ENCODE measurements at regions not wholly inside any gene's neighbourhood (a gene's known extent, or its start where the extent isn't known, plus 50 kb on each side); places are given as distances from the start of the nearest gene placed in this dataset.
"Not testable (repeated sequence)": the region's sequence is repeated elsewhere in the genome, so short reads cannot be mapped to it uniquely, and the experiment has no call there.

DNA sequence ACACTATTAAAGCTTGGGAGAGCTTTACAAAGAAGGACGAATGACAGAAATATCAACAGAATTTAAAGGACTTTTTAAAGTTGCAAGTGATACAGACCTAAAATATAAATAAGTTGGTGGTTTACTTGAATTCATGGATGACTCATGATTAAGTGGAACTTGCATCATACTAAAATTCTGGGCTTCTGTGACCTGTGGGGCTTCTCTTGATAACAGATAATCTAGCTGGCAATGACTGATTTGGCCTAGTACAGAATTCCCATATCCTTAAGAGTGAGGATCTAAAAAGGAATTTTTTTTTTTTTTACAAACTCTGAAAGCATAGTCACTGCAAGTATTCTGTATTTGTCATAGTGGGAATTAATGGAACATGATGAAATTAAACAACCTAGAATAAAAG lies 543.7 kb upstream of the SGCD start:
- DNase-seq = no peak

DNA sequence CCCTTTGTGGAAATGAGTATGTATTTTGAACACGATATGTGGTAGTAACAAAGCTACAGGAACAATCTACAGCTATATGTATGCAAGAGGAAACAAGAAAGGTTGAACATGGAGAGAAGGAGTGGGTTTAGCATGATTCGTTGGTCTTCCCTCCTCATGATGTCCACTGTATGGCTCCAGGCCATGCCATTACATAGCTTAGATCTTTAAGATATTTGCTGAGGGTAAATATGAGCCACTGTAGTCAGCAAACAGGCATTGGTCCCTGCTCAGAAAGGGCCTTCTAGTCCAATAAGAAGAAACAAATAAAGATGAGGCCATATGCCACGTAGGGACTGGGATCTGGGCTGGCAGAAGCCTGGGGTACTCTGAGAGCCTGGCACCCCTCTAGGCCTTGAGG lies 543.2 kb upstream of the SGCD start:
- DNase-seq = no peak

DNA sequence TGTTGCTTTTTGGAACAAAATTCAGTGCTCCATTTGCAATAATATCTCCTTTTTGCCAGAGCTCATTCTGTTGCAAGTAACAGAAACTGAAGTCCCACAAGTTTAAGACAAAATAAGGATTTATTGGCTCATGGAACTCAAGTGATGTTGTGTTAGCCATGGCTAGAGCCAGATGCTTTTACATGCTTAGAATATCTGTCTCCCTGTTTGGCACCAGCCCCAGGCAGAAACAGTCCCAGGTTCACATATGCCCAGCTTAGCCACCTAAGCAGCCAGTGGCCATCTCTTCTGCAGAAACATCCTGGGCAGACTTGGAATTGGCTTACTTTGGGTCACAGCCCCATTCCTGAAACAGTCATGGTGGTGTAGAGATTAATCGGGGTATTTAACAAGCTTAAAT lies 540.9 kb upstream of the SGCD start:
- DNase-seq = no peak

DNA sequence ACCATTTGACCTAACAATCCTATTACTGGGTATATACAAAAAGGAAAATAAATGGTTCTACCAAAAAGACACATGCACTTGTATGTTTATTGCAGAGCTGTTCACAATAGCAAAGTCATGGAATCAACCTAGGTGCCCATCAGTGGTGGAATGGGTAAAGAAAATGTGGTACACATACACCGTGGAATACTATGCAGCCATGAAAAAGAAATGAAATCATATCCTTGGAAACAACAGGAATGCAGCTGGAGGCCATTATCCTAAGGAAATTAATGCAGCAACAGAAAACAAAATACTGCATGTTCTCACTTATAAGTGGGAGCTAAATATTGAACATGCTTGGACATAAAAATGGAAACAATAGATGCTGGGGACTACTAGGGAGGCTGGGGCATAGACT lies 534.1 kb upstream of the SGCD start:
- no peak for DNase-seq

DNA sequence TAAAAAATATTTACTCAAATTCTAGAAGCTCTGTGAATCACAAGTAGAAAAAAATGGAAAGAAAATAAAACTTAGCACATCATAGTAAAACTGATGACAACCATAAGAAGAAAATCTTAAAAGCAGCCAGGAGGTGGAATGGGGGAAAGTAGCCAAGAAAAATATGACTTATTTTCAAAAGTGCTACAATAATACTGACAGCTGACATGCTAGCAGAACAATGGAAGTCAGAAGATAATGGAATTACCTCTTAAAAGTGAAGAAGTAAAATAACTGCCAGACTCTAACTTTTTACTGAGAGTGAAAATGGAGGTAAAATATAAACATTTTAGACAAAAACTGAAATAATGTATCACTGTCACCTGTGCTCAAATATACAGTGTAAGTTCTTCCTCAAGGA lies 532.2 kb upstream of the SGCD start:
- no peak for DNase-seq

DNA sequence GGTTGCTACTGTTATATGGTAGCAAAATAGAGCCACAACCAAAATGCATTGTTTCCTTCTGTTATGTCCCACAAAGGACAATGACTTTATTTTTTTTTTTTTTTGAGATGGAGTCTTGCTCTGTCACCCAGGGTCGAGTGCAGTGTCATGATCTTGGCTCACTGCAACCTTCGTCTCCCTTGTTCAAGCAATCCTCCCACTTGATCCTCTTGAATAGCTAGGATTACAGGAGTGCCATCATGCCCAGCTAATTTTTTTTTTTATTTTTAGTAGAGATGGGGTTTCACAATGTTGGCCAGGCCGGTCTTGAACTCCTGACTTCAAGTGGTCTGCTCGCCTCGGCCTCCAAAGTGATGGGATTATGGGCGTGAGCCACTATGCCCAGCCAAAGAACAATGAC lies 527.7 kb upstream of the SGCD start:
- DNase-seq = no peak

DNA sequence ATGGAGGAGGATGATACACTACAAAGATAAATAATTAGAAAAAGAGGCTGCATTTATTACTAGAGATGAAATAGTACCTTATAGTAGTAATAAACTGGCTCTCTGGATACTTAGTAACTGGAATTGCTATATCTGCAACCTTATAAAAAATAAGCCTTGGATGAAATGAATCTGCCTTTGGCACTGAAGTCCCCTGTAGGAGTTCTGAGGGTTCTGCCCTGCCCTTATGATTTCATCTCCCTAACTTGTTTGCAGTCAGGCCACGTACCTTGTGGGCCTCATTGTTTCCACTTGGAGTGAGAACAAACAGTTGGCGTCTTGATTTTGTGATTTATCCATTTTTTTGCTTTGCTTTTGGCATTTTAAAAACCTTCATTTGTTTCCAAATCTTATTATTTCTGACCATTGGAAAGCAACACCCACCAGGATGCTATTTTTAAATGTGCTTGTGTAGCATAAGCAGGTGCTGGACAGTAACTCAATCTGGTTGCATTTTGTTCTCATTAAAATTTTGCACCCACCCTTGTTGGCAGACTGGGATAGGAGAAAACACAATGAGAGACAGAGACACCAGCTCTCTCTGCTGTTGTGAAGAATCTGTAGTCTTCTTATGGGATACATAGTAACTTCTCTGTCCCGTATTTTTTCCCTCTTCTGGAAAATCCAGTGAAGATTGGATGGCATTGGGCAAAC lies 518.9 kb upstream of the SGCD start:
- DNase-seq = no peak

DNA sequence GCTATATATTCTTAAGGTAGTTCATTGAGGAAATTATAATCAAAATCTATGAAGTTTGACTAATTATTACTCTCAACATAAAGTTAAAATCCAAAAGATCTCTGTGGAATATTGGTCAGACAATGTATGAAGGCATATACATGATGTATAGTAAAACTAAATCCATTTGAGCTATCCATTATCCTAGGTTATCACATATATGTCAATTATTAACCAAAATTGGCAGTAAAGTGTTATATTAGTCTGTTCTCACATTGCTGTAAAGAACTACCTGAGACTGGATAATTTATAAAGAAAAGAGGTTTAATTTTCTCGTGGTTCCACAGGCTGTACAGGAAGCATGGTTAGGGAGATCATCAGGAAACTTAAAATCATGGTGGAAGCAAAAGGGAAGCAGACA lies 511.7 kb upstream of the SGCD start:
- no peak for DNase-seq

DNA sequence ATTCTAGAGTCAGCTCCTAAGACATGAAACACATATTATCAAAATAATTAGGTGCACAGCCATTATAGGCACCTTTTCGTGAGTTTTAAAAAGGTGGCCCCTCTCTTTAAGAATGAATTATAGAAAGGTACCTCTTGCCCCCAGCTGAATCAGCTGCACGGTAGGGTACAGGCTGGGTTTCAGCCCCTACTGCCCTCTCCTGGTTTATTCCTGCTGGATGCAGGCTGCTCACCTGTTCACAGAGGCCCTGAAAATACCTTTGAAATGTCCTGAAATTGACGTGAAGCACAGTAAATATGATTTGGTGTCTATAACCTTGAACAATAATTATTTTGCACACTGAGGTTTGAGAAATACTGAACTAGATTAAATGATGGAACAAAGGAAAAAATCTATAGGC lies 504.8 kb upstream of the SGCD start:
- DNase-seq = no peak

DNA sequence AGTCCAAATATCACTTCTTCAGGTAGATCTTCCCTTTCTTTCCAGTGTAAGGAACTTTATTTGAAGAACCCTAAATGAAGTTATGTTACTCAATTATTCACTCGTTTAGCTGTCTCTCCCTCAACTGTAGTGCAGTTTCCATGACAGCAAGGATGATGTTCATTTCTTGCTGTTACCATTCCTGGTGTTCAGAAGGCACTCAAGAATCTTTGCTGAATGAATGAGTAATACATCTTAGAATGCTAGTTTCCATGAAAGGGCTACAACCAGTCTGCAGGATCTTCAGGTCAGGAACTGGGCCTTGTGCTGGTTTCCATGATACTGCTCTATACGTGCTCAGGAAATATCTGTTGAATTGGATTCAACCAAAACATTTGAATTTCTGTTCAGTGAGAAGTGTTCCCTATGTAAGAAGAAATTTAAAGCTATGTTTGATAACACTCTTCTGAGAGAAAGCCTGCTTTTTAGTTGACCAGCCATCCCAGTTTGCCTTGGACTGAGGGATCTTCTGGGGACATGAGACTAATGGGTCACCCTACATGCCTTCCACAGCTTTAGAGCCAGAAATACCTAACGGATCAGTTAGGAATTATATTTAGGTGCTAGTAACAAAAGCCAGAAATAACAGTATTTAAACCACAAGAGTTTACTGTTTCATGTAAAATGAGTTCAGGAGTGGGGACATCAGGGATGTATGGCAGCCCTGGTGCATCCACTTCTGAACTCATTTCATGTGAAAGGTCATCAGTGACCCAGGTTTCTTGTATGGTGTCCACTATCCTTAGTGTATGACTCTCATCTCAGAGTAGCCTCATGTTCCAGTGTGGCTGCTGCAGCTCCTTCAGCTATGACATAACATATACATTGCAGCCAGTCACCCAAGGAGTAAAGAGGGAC lies 500.1 kb upstream of the SGCD start:
- DNase-seq = no peak

DNA sequence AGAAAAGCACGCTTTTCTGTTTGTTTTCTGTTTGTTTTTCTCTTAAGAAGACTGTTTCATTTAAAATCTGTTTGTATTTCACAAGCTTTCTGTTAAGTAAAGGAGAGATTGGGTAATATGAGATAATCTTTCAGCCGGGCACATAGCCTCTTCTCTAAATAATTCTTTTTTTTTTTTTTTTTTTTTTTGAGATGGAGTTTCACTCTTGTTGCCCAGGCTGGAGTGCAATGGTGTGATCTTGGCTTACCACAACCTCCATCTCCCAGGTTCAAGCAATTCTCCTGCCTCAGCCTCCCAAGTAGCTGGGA lies 499.5 kb upstream of the SGCD start:
- not testable (repeated sequence) for DNase-seq

DNA sequence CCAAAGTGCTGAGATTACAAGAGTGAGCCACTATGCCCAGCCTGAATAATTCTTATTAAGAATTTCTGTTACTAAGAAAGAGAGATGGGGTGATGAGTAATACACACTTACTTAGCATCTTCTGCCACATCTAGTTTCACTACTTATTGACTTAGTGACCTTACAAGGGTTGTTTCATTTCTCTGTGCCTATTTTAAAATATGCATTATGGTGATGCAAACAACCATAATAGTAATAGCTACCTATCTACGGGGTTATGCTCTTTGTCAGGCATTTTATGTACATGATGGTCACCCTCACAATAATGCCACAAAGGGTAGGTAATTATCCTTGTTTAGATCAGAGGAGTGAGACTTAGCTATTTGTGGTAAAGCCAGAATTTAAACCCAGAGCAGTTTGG lies 499.0 kb upstream of the SGCD start:
- DNase-seq = no peak

DNA sequence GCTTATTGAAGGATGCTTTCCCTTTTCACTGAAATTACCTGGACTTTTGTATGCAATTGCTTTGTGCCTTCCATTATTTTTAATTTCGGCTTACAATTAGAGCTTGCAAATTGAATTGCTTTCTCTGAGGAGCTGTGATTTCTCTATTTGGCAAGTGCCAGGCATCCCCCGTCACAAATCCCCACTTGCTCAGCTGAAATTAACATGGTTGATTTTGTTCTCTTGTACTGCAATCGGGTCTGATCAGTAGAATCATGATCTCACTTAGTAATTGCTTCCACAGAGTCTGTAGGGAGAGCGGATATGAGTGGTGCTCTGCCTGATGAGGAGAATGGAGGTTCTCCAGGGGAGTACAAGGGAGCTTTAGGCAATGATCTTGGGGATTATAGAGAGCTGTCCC lies 495.5 kb upstream of the SGCD start:
- DNase-seq = no peak

DNA sequence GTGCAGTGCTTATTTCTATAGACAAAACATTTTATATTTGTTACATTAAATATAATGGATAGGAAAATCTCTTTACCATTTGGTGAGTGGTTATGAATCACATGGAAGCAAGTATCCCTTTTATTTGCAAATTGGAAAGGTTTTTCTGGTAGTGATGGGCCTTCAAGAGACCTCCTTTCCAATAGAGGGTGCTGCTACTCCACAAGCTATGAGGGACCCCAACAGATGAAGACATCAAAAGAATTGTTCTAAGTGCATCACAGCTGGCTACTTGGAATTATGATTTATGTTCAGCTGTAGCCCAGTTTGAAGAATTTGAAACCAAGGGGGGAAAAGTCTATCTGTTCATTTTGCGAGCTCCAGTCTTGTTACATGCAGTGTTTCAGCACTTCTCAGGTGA lies 493.7 kb upstream of the SGCD start:
- DNase-seq = no peak

DNA sequence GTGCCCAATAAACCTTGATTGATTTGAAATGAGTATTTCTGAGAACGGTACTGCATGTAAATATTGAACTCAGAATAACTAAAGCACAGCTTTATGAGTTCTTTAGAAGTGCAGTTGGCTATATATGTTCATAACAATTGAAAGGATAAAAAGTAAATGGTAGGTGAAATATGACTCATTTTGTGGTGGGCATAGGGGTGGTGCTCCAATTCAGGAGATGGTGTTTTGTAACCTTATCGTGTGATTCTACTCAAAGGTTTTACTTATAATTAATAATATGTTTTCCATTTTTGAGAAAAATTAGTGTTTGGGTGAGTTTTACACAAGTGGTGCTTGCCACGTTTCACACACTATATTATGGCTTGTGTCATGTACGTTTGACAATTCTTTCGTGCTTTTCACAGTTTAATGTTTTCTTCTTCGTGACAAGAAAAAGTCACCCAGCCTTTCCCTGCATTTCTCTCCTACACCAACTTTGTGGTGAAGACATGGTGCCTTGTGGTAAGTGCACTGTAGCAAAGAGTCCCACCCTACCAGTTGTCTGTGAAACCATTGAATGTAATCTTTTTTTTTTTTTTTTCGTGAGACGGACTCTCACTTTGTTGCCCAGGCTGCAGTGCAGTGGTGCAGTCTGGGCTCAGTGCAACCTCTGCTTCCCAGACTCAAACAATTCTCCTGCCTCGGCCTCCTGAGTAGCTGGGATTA lies 492.5 kb upstream of the SGCD start:
- no peak for DNase-seq

DNA sequence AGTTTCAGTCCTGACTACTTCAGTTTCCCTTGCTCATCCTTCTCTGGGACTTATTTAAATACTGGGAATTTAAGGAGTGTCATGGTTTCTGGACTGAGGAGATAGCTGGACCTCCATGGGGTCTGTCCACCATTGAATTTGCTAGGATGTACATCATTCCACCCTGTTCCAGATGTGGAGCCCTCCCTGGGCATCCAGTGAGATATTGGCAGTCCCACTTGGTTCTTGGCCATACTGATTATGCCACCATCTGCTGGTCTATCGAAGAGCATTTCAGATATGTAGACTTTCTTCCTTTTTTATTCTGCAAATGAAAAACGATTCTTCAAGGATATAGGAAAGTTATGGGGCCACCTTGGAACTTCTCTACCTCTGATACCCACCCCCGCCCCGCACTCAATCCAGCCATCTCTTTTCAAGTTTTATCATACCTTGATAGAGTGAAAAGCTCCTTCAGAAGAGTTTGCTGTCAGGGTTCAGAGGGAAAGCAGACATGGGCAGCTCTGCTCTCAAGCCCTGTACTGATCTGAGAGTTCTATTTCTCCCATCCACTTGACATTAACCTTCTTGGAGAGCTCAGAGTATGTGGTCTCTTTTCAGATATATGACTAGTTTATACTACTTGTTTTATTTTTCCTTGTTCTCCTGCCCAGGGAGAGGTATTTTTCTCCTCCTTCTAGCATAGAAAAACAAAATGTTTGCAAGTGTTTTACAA lies 490.7 kb upstream of the SGCD start:
- DNase-seq = no peak

DNA sequence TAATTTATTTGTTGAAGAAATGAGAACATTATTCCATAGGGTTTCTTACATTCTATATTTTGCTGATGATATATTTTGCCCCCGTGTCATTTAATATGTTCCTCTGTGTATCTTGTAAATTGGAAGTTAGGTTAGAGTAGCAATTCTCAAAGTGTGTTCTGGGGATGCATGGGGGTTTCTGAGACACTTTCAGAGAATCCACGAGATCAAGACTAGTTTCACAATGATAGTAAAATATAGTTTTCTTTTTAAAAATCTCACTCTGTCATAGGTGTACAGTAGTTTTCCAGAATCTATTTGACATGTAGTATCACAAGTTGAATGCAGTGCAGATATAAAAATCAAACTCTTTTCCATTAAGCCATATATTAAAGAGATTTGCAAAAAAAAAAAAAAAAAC lies 488.6 kb upstream of the SGCD start:
- DNase-seq = no peak

DNA sequence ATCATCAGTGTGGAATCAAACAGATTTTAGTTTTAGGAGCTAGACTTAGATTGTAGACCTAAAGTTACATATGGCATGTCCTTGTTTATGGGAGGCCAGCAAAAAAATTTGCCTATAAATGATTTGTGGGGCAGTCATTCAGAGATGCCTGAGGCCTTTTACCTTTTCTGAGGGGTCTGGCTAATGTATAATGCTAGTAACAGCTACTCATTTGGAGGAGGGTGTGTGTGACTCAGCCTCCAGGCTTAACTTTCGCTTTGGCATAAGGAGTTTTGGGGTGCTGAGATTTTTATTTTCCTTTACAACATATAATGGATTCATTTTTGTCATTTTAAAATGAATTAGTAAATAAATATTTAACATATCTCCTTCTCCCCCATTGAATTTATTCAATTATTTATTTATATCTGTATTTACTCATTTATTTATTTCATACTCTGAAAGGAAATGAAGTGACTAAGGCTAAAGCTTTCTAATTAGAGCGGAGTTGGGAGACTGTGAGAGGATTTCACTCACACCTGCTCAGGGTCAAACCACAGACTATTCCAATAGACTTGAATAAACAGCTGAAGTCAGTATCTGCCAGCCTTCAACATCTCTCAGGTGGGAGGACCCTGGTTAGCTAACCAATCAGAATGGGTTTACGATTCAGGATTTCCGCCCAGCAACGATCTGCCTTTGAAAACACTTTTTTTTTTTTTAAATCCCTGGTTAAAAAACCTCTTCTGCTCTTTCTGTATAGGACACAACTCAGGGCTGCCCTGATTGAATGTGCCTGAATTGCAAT lies 487.5 kb upstream of the SGCD start:
- DNase-seq = no peak

DNA sequence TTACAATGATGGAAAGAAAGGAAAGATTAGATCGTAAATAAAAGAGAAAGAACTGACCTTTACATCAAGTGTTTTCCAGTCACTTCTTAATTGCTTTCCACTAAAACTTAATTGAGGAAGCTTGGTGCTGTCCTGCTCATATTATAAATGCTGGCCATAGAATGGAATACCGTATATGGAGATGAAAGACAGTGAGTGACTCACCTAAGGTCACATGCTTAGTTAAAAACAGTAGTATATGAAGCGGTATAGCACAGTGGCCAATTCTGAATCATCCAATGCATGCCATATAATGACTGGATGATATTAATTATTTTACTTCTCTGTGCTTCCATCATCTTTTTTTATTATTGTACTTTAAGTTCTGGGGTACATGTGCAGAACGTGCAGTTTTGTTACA lies 482.4 kb upstream of the SGCD start:
- DNase-seq = no peak

DNA sequence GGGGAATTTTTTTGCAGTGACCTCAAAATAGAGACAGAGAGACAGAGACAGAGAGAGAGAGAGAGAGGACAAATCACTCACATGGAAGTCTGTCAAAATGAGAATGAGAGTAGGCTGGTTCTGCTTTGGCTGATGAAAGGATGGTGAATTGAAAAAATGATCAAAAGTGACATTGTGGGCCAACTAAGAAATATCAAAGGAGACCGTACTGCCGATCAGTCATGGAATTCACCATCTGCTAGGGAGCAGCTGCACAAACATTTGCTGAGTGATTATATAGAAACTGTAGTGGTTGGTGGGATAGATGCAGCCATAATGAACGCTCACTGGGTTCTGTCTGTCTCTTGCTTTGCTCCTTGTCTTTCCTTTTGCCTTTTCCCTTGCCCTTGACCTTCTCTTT lies 476.6 kb upstream of the SGCD start:
- no peak for DNase-seq

DNA sequence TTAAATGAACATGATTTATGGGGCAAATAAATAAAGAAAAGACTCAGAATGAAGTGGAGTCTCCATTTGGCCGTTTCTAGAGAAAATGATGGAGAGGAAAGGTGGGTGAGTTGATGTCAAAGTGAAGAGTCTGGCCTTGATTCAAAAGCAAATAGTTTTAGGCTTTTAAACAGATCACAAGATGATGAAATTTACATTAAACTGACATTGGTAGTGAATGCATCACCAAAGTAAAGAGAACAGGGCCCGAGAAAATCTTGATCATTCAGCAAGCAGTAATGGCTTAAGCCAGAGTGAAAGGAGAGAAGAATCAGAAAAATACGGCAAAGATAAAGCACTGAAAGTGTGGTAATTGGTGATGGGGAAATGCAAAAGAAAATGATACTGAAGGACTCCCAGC lies 460.0 kb upstream of the SGCD start:
- no peak for DNase-seq

DNA sequence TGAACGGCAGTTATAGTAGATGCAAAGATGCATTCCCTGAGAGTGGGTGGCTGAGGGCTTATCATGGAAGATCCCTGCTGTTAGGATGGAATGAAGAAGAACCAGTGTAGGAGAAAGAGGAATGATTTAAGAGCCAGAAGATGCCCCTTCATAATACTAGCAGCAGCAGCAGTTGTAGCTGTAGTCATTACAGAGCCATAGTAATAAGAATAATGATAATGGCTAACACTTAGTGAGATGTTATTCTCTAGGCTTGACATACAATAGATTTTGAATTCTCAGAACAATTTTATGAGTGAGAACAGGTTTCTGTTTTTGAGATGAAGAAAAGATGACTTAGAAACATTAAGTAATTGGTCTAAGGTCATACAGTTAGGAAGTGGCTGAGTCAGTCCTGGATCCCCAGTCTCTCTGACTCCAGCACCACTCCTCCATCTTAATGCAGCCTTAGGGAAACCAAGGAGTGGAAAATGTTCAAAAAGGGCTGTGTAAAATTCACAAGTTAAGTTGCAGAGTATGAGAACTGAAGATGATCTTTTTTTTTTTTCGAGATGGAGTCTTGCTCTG lies 459.4 kb upstream of the SGCD start:
- DNase-seq = no peak
